Trophoblast cell (in vitro differentiated cells and primary cell): ENCODE measurements at regions not wholly inside any gene's neighbourhood (a gene's known extent, or its start where the extent isn't known, plus 50 kb on each side); places are given as distances from the start of the nearest gene placed in this dataset.

Experiments
- DNase-seq, 2 donors: peaks; one replicate each; pipeline ENCODE4 v3.0.0-alpha.2; 2016
- H2AFZ ChIP-seq: 2 replicates; pipeline ENCODE4 v1.6.1; 2013; ENCODE audit warnings: low read length, moderate library complexity, mild to moderate bottlenecking; ENCODE audit not compliant: insufficient read depth, poor library complexity
- H2AK5ac ChIP-seq: 2 replicates; pipeline ENCODE4 v1.6.1; 2013; ENCODE audit warnings: mild to moderate bottlenecking, low read length
- H2BK120ac ChIP-seq: 2 replicates; pipeline ENCODE4 v1.6.1; 2013; ENCODE audit warnings: low read length, mild to moderate bottlenecking, moderate library complexity; ENCODE audit not compliant: insufficient read depth, poor library complexity
- H2BK12ac ChIP-seq: 2 replicates; pipeline ENCODE4 v1.6.1; 2013; ENCODE audit warnings: mild to moderate bottlenecking, low read length, moderate library complexity
- H2BK5ac ChIP-seq: 2 replicates; pipeline ENCODE4 v1.6.1; 2013; ENCODE audit warnings: low read length, low read depth, moderate library complexity, mild to moderate bottlenecking; ENCODE audit not compliant: poor library complexity
- H3K14ac ChIP-seq: 2 replicates; pipeline ENCODE4 v1.6.1; 2013; ENCODE audit warnings: mild to moderate bottlenecking, low read length
- H3K18ac ChIP-seq: 2 replicates; pipeline ENCODE4 v1.6.1; 2013; ENCODE audit warnings: mild to moderate bottlenecking, low read length
- H3K23ac ChIP-seq: 2 replicates; pipeline ENCODE4 v1.6.1; 2013; ENCODE audit warnings: low read length
- H3K27ac ChIP-seq: 2 replicates; pipeline ENCODE4 v1.5.1; 2013; ENCODE audit warnings: low read depth, mild to moderate bottlenecking, inconsistent platforms, low read length, moderate library complexity
- H3K27me3 ChIP-seq: 2 replicates; pipeline ENCODE4 v1.6.1; 2013; ENCODE audit warnings: inconsistent platforms, mild to moderate bottlenecking, low read length, moderate library complexity; ENCODE audit not compliant: insufficient read depth
- H3K36me3 ChIP-seq, 2 experiments: 1 replicate in 1 of 2; 2 replicates in 1 of 2; pipeline ENCODE4 v1.6.1; 2013; ENCODE audit warnings: low read length in 2 of 2, mild to moderate bottlenecking in 2 of 2, moderate library complexity in 1 of 2; ENCODE audit not compliant: insufficient read depth in 2 of 2, control insufficient read depth in 1 of 2
- H3K4ac ChIP-seq: 2 replicates; pipeline ENCODE4 v1.6.1; 2013; ENCODE audit warnings: low read depth, mild to moderate bottlenecking, low read length, moderate library complexity
- H3K4me1 ChIP-seq, 2 experiments: 1 replicate in 1 of 2; 2 replicates in 1 of 2; pipeline ENCODE4 v1.6.1; 2013; ENCODE audit warnings: low read length in 2 of 2, mild to moderate bottlenecking in 2 of 2, moderate library complexity in 1 of 2; ENCODE audit not compliant: insufficient read depth in 2 of 2, control insufficient read depth in 1 of 2
- H3K4me2 ChIP-seq: 2 replicates; pipeline ENCODE4 v1.6.1; 2013; ENCODE audit warnings: inconsistent platforms, mild to moderate bottlenecking, low read length, moderate library complexity
- H3K4me3 ChIP-seq: 2 replicates; pipeline ENCODE4 v1.5.1; 2013; ENCODE audit warnings: mild to moderate bottlenecking, low read depth, low read length, inconsistent platforms
- H3K79me1 ChIP-seq: one replicate; pipeline ENCODE4 v1.6.1; 2013; ENCODE audit warnings: low read length
- H3K79me2 ChIP-seq: 2 replicates; pipeline ENCODE4 v1.6.1; 2013; ENCODE audit warnings: low read length, mild to moderate bottlenecking; ENCODE audit not compliant: control insufficient read depth, insufficient read depth, poor library complexity
- H3K9ac ChIP-seq: 2 replicates; pipeline ENCODE4 v1.6.1; 2013; ENCODE audit warnings: mild to moderate bottlenecking, low read length
- H3K9me3 ChIP-seq: 2 replicates; pipeline ENCODE4 v1.6.1; 2013; ENCODE audit warnings: low read depth, mild to moderate bottlenecking, control low read depth, inconsistent platforms, low read length; ENCODE audit not compliant: insufficient read depth
- H4K12ac ChIP-seq: 2 replicates; pipeline ENCODE4 v1.6.1; 2013; ENCODE audit warnings: low read depth, mild to moderate bottlenecking, low read length, moderate library complexity
- H4K8ac ChIP-seq: 2 replicates; pipeline ENCODE4 v1.6.1; 2013; ENCODE audit warnings: low read depth, mild to moderate bottlenecking, low read length, moderate library complexity
- H4K91ac ChIP-seq: one replicate; pipeline ENCODE4 v1.6.1; 2013; ENCODE audit warnings: low read depth, mild to moderate bottlenecking, low read length, moderate library complexity
- WGBS: extraction: QIAGEN DNeasy Blood & Tissue Kit; methylation state at CpG from one replicate; pipeline ENCODE4 v1.1.7; 2013; ENCODE audit warnings: missing lambda C conversion rate; ENCODE audit not compliant: insufficient read length, insufficient coverage; ENCODE audit errors: extremely low coverage; 5-methylcytosine and 5-hydroxymethylcytosine counted together

- Histone ChIP-seq H3K36me3 (no peaks in the 10 kb centered on the region), H3K27me3 (no peaks in the 10 kb centered on the region), H3K23ac (no peak overlapping the region), H3K79me2 (no peaks in the 10 kb centered on the region), H2BK5ac (no peak overlapping the region), H2BK12ac (no peak overlapping the region), H2BK120ac (no peak overlapping the region), H4K8ac (no peak overlapping the region), H3K4me2 (no peak overlapping the region), H3K4me1 (no peaks in the 10 kb centered on the region), H3K9me3 (peaks cover 2% of the 10 kb centered on the region), H3K9ac (no peak overlapping the region), H3K4me3 (no peak overlapping the region), H3K79me1 (no peaks in the 10 kb centered on the region), H4K91ac (no peak overlapping the region), H3K4ac (no peak overlapping the region), H2AFZ (no peak overlapping the region), H3K27ac (no peak overlapping the region), H2AK5ac (no peak overlapping the region), H3K18ac (no peak overlapping the region), H3K14ac (no peak overlapping the region), H4K12ac (no peak overlapping the region)
- no CpG with 5 or more reads among the region's 20 CpGs for WGBS
- no peak for DNase-seq
These were observed 206.2 kb downstream of the CRLF2 start for GRCh38 chrX:1006156-1006730.

GRCh38 chrX:1002611-1003010, 209.8 kb downstream of the CRLF2 start:
- H2AK5ac ChIP-seq: no peak overlapping the region
- H3K4me2 ChIP-seq: no peak overlapping the region
- H3K27me3 ChIP-seq: no peaks in the 10 kb centered on the region
- H3K4ac ChIP-seq: no peak overlapping the region
- no peak overlapping the region for H2BK12ac ChIP-seq
- no CpG with 5 or more reads among the region's 23 CpGs for WGBS
- DNase-seq: no peak
- H3K4me3 ChIP-seq: no peak overlapping the region
- peaks cover 2% of the 10 kb centered on the region for H3K9me3 ChIP-seq
- no peak overlapping the region for H3K14ac ChIP-seq
- no peaks in the 10 kb centered on the region for H3K79me1 ChIP-seq
- H3K4me1 ChIP-seq: no peaks in the 10 kb centered on the region
- no peak overlapping the region for H2BK5ac ChIP-seq
- H4K12ac ChIP-seq: no peak overlapping the region
- no peak overlapping the region for H4K8ac ChIP-seq
- no peak overlapping the region for H3K9ac ChIP-seq
- H3K27ac ChIP-seq: no peak overlapping the region
- no peaks in the 10 kb centered on the region for H3K36me3 ChIP-seq
- H3K23ac ChIP-seq: no peak overlapping the region
- H2AFZ ChIP-seq: no peak overlapping the region
- no peak overlapping the region for H3K18ac ChIP-seq
- H4K91ac ChIP-seq: no peak overlapping the region
- no peak overlapping the region for H2BK120ac ChIP-seq
- H3K79me2 ChIP-seq: no peaks in the 10 kb centered on the region

DNA sequence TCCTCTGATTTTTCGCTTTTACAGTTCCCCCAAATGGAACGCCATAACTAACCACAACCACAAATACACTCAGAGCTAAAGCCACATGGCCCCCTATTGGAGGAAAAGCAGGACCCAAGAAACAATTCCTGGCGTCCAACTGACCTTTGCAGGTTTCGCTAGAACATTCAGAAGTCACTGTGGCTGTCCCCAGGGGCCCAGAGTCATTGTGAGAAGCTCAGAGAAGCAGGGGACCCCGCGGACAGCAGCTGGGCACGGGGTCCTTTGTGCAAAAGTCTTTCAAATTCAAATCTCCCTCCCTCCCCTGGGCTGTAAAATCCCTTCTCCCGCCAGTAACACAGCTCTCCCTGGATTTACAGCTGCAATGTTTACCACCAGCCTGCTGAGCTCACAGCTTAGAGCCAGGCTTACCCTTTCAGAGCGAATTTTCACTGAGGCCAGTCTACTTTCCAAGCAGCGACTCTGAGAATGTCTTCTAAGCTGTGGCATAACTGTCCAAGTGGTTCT, 214.8 kb downstream of the CRLF2 start:
- Histone ChIP-seq H3K79me2 (no peaks in the 10 kb centered on the region), H4K12ac (no peak overlapping the region), H3K27ac (no peak overlapping the region), H3K14ac (no peak overlapping the region), H3K36me3 (no peaks in the 10 kb centered on the region), H3K18ac (no peak overlapping the region), H2BK5ac (no peak overlapping the region), H3K4me1 (no peaks in the 10 kb centered on the region), H3K9me3 (peaks cover 2% of the 10 kb centered on the region), H2BK12ac (no peak overlapping the region), H4K91ac (no peak overlapping the region), H2AK5ac (no peak overlapping the region), H3K9ac (no peak overlapping the region), H4K8ac (no peak overlapping the region), H3K79me1 (no peaks in the 10 kb centered on the region), H3K4ac (no peak overlapping the region), H3K27me3 (no peaks in the 10 kb centered on the region), H2BK120ac (no peak overlapping the region), H2AFZ (no peak overlapping the region), H3K4me3 (no peak overlapping the region), H3K4me2 (no peak overlapping the region), H3K23ac (no peak overlapping the region)
- no CpG with 5 or more reads among the region's 10 CpGs for WGBS
- no peak for DNase-seq

DNA sequence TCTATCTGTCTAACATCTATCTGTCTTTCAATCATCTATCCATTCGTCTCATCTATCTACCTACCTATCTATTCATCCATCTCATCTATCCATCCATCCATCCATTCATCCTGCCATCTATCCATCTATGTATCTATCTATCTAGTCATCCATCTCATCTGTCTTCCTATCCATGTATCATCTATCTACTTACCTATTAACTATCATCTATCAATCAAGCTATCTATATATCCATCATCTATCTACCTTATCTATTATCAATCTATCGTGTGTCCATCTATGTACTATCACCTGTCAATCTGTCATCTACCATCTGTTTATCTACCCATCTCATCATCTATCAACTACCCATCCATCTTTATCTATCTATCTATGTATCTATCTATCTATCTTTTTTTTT, 217.7 kb downstream of the CRLF2 start:
- H3K27ac ChIP-seq: no peak overlapping the region
- no peak overlapping the region for H4K91ac ChIP-seq
- H2AK5ac ChIP-seq: no peak overlapping the region
- H2BK12ac ChIP-seq: no peak overlapping the region
- no peaks in the 10 kb centered on the region for H3K79me2 ChIP-seq
- no peak overlapping the region for H2AFZ ChIP-seq
- H3K9ac ChIP-seq: no peak overlapping the region
- H2BK120ac ChIP-seq: no peak overlapping the region
- no peak for DNase-seq
- peaks cover 2% of the 10 kb centered on the region for H3K9me3 ChIP-seq
- H2BK5ac ChIP-seq: no peak overlapping the region
- no peak overlapping the region for H3K14ac ChIP-seq
- no peak overlapping the region for H3K23ac ChIP-seq
- H3K79me1 ChIP-seq: no peaks in the 10 kb centered on the region
- no peak overlapping the region for H4K12ac ChIP-seq
- no peak overlapping the region for H3K4ac ChIP-seq
- WGBS: 100% methylated on average over 2 of the region's 2 CpGs
- no peaks in the 10 kb centered on the region for H3K4me1 ChIP-seq
- H4K8ac ChIP-seq: no peak overlapping the region
- H3K4me3 ChIP-seq: no peak overlapping the region
- H3K4me2 ChIP-seq: no peak overlapping the region
- no peaks in the 10 kb centered on the region for H3K36me3 ChIP-seq
- no peak overlapping the region for H3K18ac ChIP-seq
- H3K27me3 ChIP-seq: no peaks in the 10 kb centered on the region
